ACC112 (cell line): ENCODE measurements at regions not wholly inside any gene's neighbourhood (a gene's known extent, or its start where the extent isn't known, plus 50 kb on each side); places are given as distances from the start of the nearest gene placed in this dataset.
"Not testable (repeated sequence)": the region's sequence is repeated elsewhere in the genome, so short reads cannot be mapped to it uniquely, and the experiment has no call there.

Experiments used
- H2AFZ ChIP-seq: fragments of 200-600 bp; sonication (generic); one replicate; pipeline ENCODE4 v1.6.0; 2017; ENCODE audit warnings: antibody characterized with exemption, low read length; ENCODE audit not compliant: unreplicated experiment
- H3K27ac ChIP-seq: fragments of 200-600 bp; sonication (generic); 2 replicates; pipeline ENCODE4 v1.5.1; 2014; ENCODE audit warnings: low read depth, mild to moderate bottlenecking, antibody characterized with exemption, low read length, moderate library complexity
- H3K27me3 ChIP-seq: fragments of 200-600 bp; sonication (generic); 2 replicates; pipeline ENCODE4 v1.6.1; 2014; ENCODE audit warnings: mild to moderate bottlenecking, antibody characterized with exemption, low read length, moderate library complexity, mixed read lengths; ENCODE audit not compliant: insufficient read depth
- H3K36me3 ChIP-seq: fragments of 200-600 bp; sonication (generic); 2 replicates; pipeline ENCODE4 v1.6.1; 2016; ENCODE audit warnings: mild to moderate bottlenecking, antibody characterized with exemption, low read length, moderate library complexity, mixed read lengths; ENCODE audit not compliant: insufficient read depth
- H3K4me1 ChIP-seq: fragments of 200-600 bp; sonication (generic); one replicate; pipeline ENCODE4 v1.6.1; 2016; ENCODE audit warnings: low read length, mixed read lengths; ENCODE audit not compliant: insufficient read depth, unreplicated experiment, control insufficient read depth
- H3K4me3 ChIP-seq: fragments of 200-600 bp; sonication (generic); 2 replicates; pipeline ENCODE4 v1.5.1; 2014; ENCODE audit warnings: mild to moderate bottlenecking, low read depth, low read length
- H3K79me2 ChIP-seq: fragments of 200-600 bp; sonication (generic); one replicate; pipeline ENCODE4 v1.6.0; 2016; ENCODE audit warnings: low read length; ENCODE audit not compliant: control insufficient read depth, unreplicated experiment, insufficient read depth

DNA sequence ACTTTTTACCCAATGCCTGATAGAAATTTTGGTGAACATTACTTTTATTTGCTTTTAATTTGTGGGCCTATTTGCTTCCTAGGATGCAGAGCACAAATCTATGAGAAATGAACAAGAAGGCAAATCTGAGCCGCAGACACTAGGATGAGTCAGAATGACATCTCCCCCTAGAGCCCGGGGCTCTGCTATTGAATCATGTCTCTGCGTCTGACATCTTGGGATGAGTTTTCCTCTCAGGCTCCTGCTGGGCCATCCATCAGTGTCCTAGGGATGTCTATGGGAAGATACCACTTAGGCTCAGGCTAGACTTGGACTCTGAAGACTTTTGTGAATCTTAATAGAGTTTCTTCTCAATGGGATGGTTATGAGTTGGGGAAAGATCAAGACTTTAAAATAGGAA, 157.3 kb upstream of the MTPN start:
- no peak overlapping the region for H2AFZ ChIP-seq
- peaks cover 1% of the 10 kb centered on the region; the same call in 1 of the 2 replicates for H3K27me3 ChIP-seq
- no peaks in the 10 kb centered on the region for H3K79me2 ChIP-seq
- H3K4me1 ChIP-seq: no peaks in the 10 kb centered on the region
- no peak overlapping the region for H3K27ac ChIP-seq
- H3K36me3 ChIP-seq: no peaks in the 10 kb centered on the region
- H3K4me3 ChIP-seq: no peak overlapping the region

DNA sequence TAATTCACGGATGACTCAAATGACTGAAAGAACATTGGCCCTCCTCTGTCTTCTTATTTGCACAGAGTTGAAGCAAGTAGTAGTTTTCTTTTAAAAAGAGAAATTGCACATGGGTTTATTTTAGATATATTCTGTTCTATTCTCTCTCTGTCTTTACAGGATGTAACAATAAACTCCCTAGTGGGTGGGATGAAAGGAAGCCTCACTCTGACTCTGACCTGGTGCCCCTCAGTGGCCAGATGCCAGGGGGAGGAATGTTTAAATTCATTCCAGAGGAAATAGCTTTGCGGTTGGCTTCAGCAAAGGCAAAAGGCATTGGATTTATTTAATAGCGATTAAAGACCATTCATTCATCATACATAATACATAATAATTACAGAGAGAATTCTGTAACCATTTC, 156.4 kb upstream of the MTPN start:
- Histone ChIP-seq H3K27me3 (no peaks in the 10 kb centered on the region), H2AFZ (no peak overlapping the region), H3K4me3 (no peak overlapping the region), H3K27ac (no peak overlapping the region), H3K4me1 (no peaks in the 10 kb centered on the region), H3K36me3 (no peaks in the 10 kb centered on the region), H3K79me2 (no peaks in the 10 kb centered on the region)

DNA sequence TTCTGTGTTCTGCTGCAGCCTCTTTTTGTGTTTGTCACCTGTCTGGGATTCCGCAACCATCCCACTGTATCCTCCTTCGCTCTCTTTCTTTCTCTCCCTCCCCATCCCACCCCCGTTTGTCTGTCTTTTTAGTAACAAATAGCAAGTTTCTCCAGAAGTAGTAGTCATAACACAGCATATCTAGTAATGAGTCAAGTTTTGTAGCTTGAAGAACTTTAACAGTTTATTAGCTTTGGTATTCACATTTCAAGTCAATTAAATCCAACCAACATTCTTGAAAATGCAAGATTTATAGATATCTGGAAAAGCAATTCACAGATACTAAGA, 154.1 kb upstream of the MTPN start:
- Histone ChIP-seq H3K4me3 (no peak overlapping the region), H3K27me3 (no peaks in the 10 kb centered on the region), H3K27ac (no peak overlapping the region), H2AFZ (no peak overlapping the region), H3K4me1 (no peaks in the 10 kb centered on the region), H3K36me3 (no peaks in the 10 kb centered on the region), H3K79me2 (no peaks in the 10 kb centered on the region)

DNA sequence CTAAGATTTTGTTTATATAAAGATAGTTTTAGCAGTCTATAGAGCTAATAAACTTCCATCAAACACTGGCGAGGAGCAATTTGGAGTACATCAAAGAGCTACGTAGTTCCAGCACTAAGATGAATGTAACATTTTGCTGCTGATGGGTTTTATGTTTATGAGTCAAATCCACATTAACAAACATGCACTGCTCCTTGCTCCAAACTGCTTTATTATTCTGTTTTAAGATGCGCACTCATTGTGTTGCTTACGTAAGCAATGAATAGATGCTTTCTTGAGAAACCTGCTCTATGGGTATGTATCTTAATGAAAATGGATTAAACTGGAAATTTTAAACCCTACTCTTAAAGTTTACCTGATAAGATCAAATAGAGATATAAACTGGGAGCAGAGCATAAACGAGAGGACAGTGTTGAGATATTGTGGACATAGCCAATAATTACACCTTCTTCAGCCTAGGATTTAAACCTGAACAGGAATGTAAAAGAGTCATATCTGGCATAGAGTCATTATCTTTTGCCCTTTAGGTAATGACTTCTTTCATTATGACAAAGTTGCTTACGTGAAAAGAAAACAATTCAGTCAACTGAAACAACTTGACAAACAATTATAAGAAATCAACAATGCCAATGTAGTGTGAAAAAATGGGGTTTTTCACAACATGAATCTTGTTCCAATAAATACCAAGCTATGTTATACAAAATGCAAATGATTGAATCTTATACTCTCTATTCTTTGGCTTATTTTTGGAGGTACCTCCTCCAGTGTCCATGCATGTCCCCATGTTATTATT, 153.5 kb upstream of the MTPN start:
- Histone ChIP-seq H3K4me1 (no peaks in the 10 kb centered on the region), H2AFZ (no peak overlapping the region), H3K4me3 (no peak overlapping the region), H3K27me3 (no peaks in the 10 kb centered on the region), H3K27ac (no peak overlapping the region), H3K79me2 (no peaks in the 10 kb centered on the region), H3K36me3 (no peaks in the 10 kb centered on the region)

- Histone ChIP-seq H2AFZ (no peak overlapping the region), H3K4me1 (no peaks in the 10 kb centered on the region), H3K27ac (no peak overlapping the region), H3K27me3 (no peaks in the 10 kb centered on the region), H3K36me3 (no peaks in the 10 kb centered on the region), H3K4me3 (no peak overlapping the region), H3K79me2 (no peaks in the 10 kb centered on the region)
These were observed 150.9 kb upstream of the MTPN start for GRCh38 chr7:136128050-136128449.

- Histone ChIP-seq H3K27ac (no peak overlapping the region), H3K4me1 (no peaks in the 10 kb centered on the region), H3K79me2 (no peaks in the 10 kb centered on the region), H3K27me3 (no peaks in the 10 kb centered on the region), H2AFZ (no peak overlapping the region), H3K36me3 (no peaks in the 10 kb centered on the region), H3K4me3 (no peak overlapping the region)
These were observed 146.2 kb upstream of the MTPN start for GRCh38 chr7:136123352-136123751.

- no peaks in the 10 kb centered on the region for H3K36me3 ChIP-seq
- no peaks in the 10 kb centered on the region for H3K27me3 ChIP-seq
- H3K4me3 ChIP-seq: no peak overlapping the region
- no peak overlapping the region for H3K27ac ChIP-seq
- no peaks in the 10 kb centered on the region for H3K4me1 ChIP-seq
- H3K79me2 ChIP-seq: no peaks in the 10 kb centered on the region
- no peak overlapping the region for H2AFZ ChIP-seq
These were observed 144.9 kb upstream of the MTPN start for GRCh38 chr7:136122026-136122425.

DNA sequence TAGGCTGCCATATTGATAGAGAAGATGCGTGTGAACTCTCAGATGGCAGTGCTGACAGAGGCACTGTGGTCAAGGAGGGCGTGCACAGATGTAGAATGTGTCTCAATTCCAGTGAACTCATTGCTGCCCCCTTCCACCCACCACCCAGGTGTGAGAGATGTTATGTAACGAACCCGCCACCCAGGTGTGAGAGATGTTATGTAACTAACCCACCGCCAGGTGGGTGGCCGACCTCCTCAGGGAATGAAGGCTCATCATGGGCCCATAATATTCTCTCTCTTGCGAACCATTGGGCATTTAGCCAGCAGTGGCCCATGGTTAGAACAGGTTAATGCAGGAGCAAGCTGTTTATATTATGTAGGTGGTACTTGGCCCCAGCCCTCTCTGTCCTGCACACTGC, 140.4 kb upstream of the MTPN start:
- H2AFZ ChIP-seq: no peak overlapping the region
- no peak overlapping the region for H3K4me3 ChIP-seq
- no peaks in the 10 kb centered on the region for H3K36me3 ChIP-seq
- no peaks in the 10 kb centered on the region for H3K4me1 ChIP-seq
- H3K27ac ChIP-seq: no peak overlapping the region
- no peaks in the 10 kb centered on the region for H3K79me2 ChIP-seq
- no peaks in the 10 kb centered on the region for H3K27me3 ChIP-seq

GRCh38 chr7:136116186-136116585, 139.0 kb upstream of the MTPN start:
- Histone ChIP-seq H2AFZ (no peak overlapping the region), H3K36me3 (no peaks in the 10 kb centered on the region), H3K27ac (no peak overlapping the region), H3K4me3 (no peak overlapping the region), H3K79me2 (no peaks in the 10 kb centered on the region), H3K4me1 (no peaks in the 10 kb centered on the region), H3K27me3 (no peaks in the 10 kb centered on the region)

GRCh38 chr7:136114966-136115762, 138.0 kb upstream of the MTPN start:
- no peaks in the 10 kb centered on the region for H3K27me3 ChIP-seq
- H3K4me1 ChIP-seq: no peaks in the 10 kb centered on the region
- H2AFZ ChIP-seq: no peak overlapping the region
- H3K4me3 ChIP-seq: no peak overlapping the region
- no peaks in the 10 kb centered on the region for H3K36me3 ChIP-seq
- no peak overlapping the region for H3K27ac ChIP-seq
- no peaks in the 10 kb centered on the region for H3K79me2 ChIP-seq

DNA sequence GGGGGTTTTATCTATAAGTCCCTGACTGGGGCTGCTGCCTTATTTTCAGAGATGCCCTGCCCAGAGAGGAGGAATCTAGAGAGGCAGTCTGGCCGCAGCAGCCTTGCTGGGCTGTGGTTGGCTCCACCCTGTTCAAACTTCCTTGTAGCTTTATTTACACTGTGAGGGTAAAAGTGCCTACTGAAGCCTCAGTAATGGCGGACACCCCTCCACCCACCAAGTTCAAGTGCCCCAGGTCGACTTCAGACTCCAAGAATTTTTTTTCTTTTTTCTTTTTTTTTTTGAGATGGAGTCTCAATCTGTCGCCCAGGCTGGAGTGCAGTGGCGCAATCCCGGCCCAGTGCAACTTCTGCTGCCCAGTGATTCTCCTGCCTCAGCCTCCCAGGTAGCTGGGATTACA, 137.3 kb upstream of the MTPN start:
- not testable (repeated sequence) for H3K36me3 ChIP-seq, H2AFZ ChIP-seq, H3K79me2 ChIP-seq, H3K4me1 ChIP-seq, H3K4me3 ChIP-seq, H3K27me3 ChIP-seq, H3K27ac ChIP-seq
